ENCODE measurements at regions not wholly inside any gene's neighbourhood (a gene's known extent, or its start where the extent isn't known, plus 50 kb on each side); places are given as distances from the start of the nearest gene placed in this dataset.
"Not testable (repeated sequence)": the region's sequence is repeated elsewhere in the genome, so short reads cannot be mapped to it uniquely, and the experiment has no call there.

DNA sequence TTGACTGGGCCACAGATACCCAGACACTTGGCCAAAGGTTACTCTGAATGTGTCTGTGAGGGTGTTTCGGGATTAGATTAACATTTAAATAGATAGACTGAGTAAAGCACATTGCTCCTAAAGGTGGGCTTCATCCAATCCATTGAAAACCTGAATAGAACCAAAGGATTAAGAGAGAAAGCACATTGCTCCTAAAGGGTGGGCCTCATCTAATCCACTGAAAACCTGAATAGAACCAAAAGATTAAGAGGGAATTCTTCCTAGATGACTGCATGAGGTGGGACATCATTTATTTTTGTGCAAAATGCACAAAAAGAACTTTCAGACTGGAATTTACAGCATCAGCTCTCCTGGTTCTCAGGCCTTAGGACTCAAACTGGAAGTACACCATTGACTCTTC is 351.2 kb upstream of the PCDH10 start:
- ATAC-seq (ENCODE audit: low FRiP score) (no peak), DNase-seq (ENCODE audit: low spot score) (no peak)
- TF ChIP-seq, protein P1, sequence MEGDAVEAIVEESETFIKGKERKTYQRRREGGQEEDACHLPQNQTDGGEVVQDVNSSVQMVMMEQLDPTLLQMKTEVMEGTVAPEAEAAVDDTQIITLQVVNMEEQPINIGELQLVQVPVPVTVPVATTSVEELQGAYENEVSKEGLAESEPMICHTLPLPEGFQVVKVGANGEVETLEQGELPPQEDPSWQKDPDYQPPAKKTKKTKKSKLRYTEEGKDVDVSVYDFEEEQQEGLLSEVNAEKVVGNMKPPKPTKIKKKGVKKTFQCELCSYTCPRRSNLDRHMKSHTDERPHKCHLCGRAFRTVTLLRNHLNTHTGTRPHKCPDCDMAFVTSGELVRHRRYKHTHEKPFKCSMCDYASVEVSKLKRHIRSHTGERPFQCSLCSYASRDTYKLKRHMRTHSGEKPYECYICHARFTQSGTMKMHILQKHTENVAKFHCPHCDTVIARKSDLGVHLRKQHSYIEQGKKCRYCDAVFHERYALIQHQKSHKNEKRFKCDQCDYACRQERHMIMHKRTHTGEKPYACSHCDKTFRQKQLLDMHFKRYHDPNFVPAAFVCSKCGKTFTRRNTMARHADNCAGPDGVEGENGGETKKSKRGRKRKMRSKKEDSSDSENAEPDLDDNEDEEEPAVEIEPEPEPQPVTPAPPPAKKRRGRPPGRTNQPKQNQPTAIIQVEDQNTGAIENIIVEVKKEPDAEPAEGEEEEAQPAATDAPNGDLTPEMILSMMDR (IDR thresholded peaks at IDR 0.05), result no peak

DNA sequence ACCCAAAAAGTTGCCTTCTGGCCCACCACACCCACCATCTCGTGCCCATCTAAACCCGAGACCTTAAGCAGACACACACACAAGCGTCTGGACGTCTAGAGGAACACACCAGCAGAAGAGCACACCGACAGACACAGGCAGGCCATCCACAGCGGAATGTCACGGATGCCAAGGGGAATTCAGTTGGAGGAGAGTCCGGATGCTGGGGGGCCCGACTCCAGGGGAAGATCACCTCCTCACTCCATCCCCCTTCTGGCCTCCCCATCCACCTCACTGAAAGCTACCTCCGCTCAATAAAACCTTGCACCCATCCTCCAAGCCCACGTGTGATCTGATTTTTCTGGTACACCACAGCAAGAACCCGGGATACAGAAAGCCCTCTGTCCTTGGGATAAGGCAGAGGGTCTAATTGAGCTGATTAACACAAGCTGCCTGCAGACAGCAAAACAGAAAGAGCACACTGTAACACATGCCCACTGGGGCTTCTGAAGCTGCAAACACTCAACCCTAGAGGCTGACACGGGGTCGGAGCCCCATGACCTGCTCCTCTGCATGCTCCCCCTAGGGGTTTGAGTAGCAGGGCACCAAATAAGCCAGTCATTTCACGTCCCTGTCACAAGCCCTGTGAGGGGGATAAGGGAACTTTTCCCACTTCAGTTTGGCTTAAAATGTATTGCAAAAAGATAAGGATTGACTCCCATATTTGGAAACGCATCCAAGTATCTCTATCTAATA is 339.6 kb upstream of the PCDH10 start:
- ATAC-seq (ENCODE audit: low FRiP score), result no peak
- no peak for DNase-seq (ENCODE audit: low spot score)
- TF ChIP-seq, protein P1 (IDR thresholded peaks at IDR 0.05), result no peak

DNA sequence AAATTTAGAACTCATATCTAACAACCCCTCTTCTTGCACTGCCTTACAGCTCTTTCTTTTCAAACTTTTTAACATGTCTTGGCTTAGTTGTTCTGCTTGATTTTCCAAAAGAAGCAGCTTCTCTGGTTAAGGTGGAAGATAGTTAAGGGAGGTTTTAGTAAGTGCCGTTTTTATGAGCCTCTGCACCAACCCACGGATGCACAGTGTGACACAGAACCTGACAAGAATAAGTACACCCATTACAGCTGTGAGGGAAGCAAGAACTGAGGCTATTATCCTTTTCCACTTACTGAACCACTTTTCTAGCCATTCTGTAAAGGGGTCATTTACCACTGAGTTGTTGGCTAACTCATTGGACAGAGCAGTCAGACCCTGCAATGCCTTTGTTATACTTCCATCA is 336.0 kb upstream of the PCDH10 start:
- not testable (repeated sequence) for DNase-seq (ENCODE audit: low spot score); ATAC-seq (ENCODE audit: low FRiP score)

DNA sequence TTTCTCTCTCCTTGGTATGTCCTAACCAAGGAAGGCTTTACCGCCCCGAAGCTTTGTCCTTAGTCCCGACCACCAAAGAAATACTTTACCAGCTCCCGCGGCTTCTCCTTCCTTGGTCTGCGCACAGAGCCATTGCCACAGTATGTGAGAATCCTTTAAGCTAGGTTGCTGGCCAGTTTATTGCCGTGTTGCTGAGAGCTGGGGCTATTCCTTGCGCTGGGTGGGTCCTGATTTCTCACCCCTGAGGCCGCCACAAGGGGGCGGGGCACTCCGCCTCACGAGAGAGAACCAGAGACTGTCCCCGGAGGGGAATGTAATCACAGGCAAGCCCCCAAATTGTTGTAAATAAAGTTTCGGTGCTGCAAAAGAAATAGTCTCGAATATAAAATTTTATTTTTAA is 331.0 kb upstream of the PCDH10 start:
- TF ChIP-seq, protein P1 (IDR thresholded peaks at IDR 0.05), result no peak
- no peak for ATAC-seq (ENCODE audit: low FRiP score)
- DNase-seq (ENCODE audit: low spot score), result no peak

DNA sequence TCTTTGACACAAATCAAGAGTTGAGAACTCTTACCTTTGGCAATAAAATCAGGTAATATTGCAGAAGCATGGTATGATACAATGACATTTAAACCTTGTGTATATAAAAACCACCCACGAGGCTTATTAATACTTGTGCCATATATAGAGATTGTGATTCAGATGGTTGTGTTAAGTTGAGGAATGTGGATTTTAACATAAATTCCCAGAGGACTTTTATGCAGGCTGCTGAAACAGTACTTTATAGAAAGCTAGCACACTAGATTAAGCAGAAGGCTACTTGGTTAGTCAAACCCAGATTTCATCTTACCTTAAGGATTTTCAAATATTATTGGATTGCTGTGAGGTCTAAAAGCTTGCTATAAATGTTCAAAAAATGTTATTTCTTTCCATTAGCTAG is 325.7 kb upstream of the PCDH10 start:
- DNase-seq (ENCODE audit: low spot score), result no peak
- ATAC-seq (ENCODE audit: low FRiP score), result no peak
- TF ChIP-seq, protein P1 (IDR thresholded peaks at IDR 0.05), result no peak

DNA sequence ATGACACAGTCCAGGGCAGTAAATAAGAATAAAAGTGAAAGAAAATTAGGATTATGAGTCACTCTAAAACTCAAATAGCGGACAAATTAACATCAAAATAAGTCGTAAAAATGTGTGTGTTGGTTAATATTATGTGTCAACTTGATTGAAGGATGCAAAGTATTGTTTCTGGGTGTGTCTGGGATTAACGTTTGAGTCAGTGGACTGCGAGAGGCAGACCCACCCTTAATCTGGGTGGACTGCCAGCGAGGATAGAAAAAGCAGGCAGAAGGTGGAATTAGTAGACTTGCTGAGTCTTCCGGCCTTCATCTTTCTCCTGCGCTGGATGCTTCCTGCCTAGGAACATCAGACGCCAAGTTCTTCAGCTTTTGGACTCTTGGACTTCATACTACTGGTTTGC is 324.3 kb upstream of the PCDH10 start:
- DNase-seq (ENCODE audit: low spot score) (no peak), ATAC-seq (ENCODE audit: low FRiP score) (no peak)
- TF ChIP-seq, protein P1 (IDR thresholded peaks at IDR 0.05), result no peak

DNA sequence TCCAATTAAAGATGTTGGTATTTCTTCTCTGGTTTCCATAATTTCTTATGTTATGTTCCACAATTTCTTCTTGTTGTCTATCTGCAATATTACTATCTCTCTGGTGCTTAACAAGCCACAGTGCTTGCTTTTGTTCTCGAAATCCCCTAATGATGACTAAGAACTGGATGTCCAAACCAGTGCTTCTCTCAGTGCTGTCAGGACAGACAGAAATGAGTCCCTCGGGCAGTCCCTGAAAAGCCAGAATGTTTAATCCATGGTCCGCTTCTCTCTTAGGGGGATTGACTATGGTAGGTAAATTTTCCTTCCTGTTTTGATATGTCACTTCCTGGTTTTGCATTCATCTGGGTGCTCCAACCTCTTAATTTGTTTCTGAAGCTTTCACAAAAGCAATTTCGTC is 321.6 kb upstream of the PCDH10 start:
- DNase-seq (ENCODE audit: low spot score) (no peak), ATAC-seq (ENCODE audit: low FRiP score) (no peak)
- TF ChIP-seq, protein P1 (IDR thresholded peaks at IDR 0.05), result no peak

Data from omental fat pad (tissue), 3 donors.